Astrocyte (in vitro differentiated cells and primary cell): ENCODE measurements at regions not wholly inside any gene's neighbourhood (a gene's known extent, or its start where the extent isn't known, plus 50 kb on each side); places are given as distances from the start of the nearest gene placed in this dataset.
A peak's percentile ranks its signal among the peaks of the same experiment; 100 is the strongest.

Source experiments
- DNase-seq: peaks from one replicate; pipeline ENCODE4 v3.0.0-alpha.2; 2010; ENCODE audit warnings: low read depth
- FAIRE-seq: peaks from 2 replicates; lab custom pipeline; 2011; peaks lifted over from hg19 to GRCh38; lab: Jason Lieb, UNC
- H2AFZ ChIP-seq: 2 replicates; pipeline ENCODE4 v1.6.0; 2012; ENCODE audit warnings: low read depth, low read length, inconsistent platforms
- H3K27ac ChIP-seq: 2 replicates; pipeline ENCODE4 v1.5.1; 2011; ENCODE audit warnings: low read depth, low read length, inconsistent platforms
- H3K27me3 ChIP-seq: 2 replicates; pipeline ENCODE4 v1.6.0; 2011; ENCODE audit warnings: low read length, inconsistent platforms; ENCODE audit not compliant: insufficient read depth
- H3K36me3 ChIP-seq: 2 replicates; pipeline ENCODE4 v1.5.1; 2011; ENCODE audit warnings: low read length, inconsistent platforms; ENCODE audit not compliant: insufficient read depth
- H3K4me1 ChIP-seq: 2 replicates; pipeline ENCODE4 v1.5.1; 2011; ENCODE audit warnings: low read length, inconsistent platforms; ENCODE audit not compliant: insufficient read depth
- H3K4me2 ChIP-seq: 2 replicates; pipeline ENCODE4 v1.6.0; 2012; ENCODE audit warnings: low read length, inconsistent platforms
- H3K4me3 ChIP-seq: 2 replicates; pipeline ENCODE4 v1.5.1; 2011; ENCODE audit warnings: low read depth, mild to moderate bottlenecking, low read length, inconsistent platforms; ENCODE audit not compliant: insufficient read depth
- H3K79me2 ChIP-seq: 2 replicates; pipeline ENCODE4 v1.6.0; 2012; ENCODE audit warnings: mild to moderate bottlenecking, low read length, inconsistent platforms; ENCODE audit not compliant: insufficient read depth
- H3K9ac ChIP-seq: 2 replicates; pipeline ENCODE4 v1.6.0; 2012; ENCODE audit warnings: mild to moderate bottlenecking, low read length, inconsistent platforms
- H3K9me3 ChIP-seq: 2 replicates; pipeline ENCODE4 v1.5.1; 2012; ENCODE audit warnings: low read depth, mild to moderate bottlenecking, low read length, inconsistent platforms; ENCODE audit not compliant: insufficient read depth
- H4K20me1 ChIP-seq: 2 replicates; pipeline ENCODE4 v1.6.0; 2012; ENCODE audit warnings: low read length, inconsistent platforms; ENCODE audit not compliant: insufficient read depth
- H3K27ac Mint-ChIP-seq: one replicate; pipeline ENCODE4 v1.8.0; 2021; ENCODE audit warnings: mild to moderate bottlenecking, mixed read lengths; ENCODE audit not compliant: unreplicated experiment
- H3K27me3 Mint-ChIP-seq: one replicate; pipeline ENCODE4 v1.8.0; 2021; ENCODE audit warnings: low read depth, mixed read lengths; ENCODE audit not compliant: unreplicated experiment
- H3K36me3 Mint-ChIP-seq: one replicate; pipeline ENCODE4 v1.8.0; 2021; ENCODE audit warnings: low read depth, mixed read lengths; ENCODE audit not compliant: unreplicated experiment
- H3K4me1 Mint-ChIP-seq: one replicate; pipeline ENCODE4 v1.8.0; 2021; ENCODE audit warnings: low read depth, mixed read lengths; ENCODE audit not compliant: unreplicated experiment
- H3K4me3 Mint-ChIP-seq: one replicate; pipeline ENCODE4 v1.8.0; 2021; ENCODE audit warnings: mild to moderate bottlenecking, moderate library complexity, mixed read lengths; ENCODE audit not compliant: unreplicated experiment
- H3K9me3 Mint-ChIP-seq: one replicate; pipeline ENCODE4 v1.8.0; 2021; ENCODE audit warnings: mild to moderate bottlenecking, mixed read lengths; ENCODE audit not compliant: unreplicated experiment
- CTCF ChIP-seq: IDR thresholded peaks from 2 replicates; pipeline ENCODE4 v1.5.1; 2011; ENCODE audit warnings: low read depth, mild to moderate bottlenecking, inconsistent platforms, low read length, moderate library complexity; ENCODE audit not compliant: insufficient read depth
- EZH2 ChIP-seq: IDR thresholded peaks from 2 replicates; pipeline ENCODE4 v1.6.1; 2012; ENCODE audit warnings: mild to moderate bottlenecking, low read length, inconsistent platforms; ENCODE audit not compliant: insufficient read depth

- Mint-ChIP-seq H3K27me3 (no peaks in the 10 kb centered on the region), H3K4me3 (no peak overlapping the region), H3K36me3 (no peaks in the 10 kb centered on the region), H3K4me1 (no peaks in the 10 kb centered on the region), H3K9me3 (no peaks in the 10 kb centered on the region), H3K27ac (no peak overlapping the region)
- no peak overlapping the region for H3K4me2 ChIP-seq
- H2AFZ ChIP-seq = no peak overlapping the region
- TF ChIP-seq CTCF (no peak), EZH2 (no peak)
- no peaks in the 10 kb centered on the region for H3K79me2 ChIP-seq
- H4K20me1 ChIP-seq = no peaks in the 10 kb centered on the region
- H3K4me3 ChIP-seq = no peak overlapping the region
- FAIRE-seq = no peak
- H3K9ac ChIP-seq = no peak overlapping the region
- no peak overlapping the region for H3K27ac ChIP-seq
- no peak for DNase-seq
- H3K36me3 ChIP-seq = no peaks in the 10 kb centered on the region
- no peaks in the 10 kb centered on the region for H3K4me1 ChIP-seq
- no peaks in the 10 kb centered on the region for H3K9me3 ChIP-seq
- no peaks in the 10 kb centered on the region for H3K27me3 ChIP-seq
Observed at GRCh38 chr1:60751306-60751705, 331.1 kb upstream of the NFIA start.

DNA sequence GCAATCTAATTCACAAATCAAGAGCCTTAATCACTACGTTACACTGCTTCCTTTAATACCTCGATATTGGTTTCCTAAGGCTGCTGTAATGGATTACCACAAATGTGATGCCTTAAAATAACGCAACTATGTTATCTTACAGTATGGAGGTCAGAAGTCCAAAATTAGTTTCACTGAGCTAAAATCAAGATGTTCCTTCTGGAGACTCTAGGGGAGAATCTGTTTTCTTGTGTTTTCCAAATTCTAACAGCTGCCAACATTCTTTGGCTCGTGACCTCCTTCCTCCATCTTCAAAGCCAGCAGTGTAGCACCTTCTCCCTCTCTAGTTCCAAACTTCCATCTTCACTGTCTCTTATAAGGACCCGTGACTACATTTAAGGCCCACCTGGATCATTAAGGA lies 335.0 kb upstream of the NFIA start:
- no peak overlapping the region for H3K4me3 Mint-ChIP-seq
- no peak for FAIRE-seq
- H3K9me3 Mint-ChIP-seq = no peaks in the 10 kb centered on the region
- no peak overlapping the region for H3K9ac ChIP-seq
- no peaks in the 10 kb centered on the region for H3K9me3 ChIP-seq
- no peaks in the 10 kb centered on the region for H3K27me3 Mint-ChIP-seq
- no peak for DNase-seq
- H3K4me1 ChIP-seq = no peaks in the 10 kb centered on the region
- no peak overlapping the region for H2AFZ ChIP-seq
- no peak overlapping the region for H3K27ac ChIP-seq
- H3K27ac Mint-ChIP-seq = no peak overlapping the region
- no peaks in the 10 kb centered on the region for H3K36me3 Mint-ChIP-seq
- no peaks in the 10 kb centered on the region for H3K27me3 ChIP-seq
- H3K4me2 ChIP-seq = no peak overlapping the region
- no peaks in the 10 kb centered on the region for H3K36me3 ChIP-seq
- TF ChIP-seq CTCF = no peak
- no peak for TF ChIP-seq EZH2
- H3K4me3 ChIP-seq = no peak overlapping the region
- no peaks in the 10 kb centered on the region for H3K4me1 Mint-ChIP-seq
- no peaks in the 10 kb centered on the region for H4K20me1 ChIP-seq
- no peaks in the 10 kb centered on the region for H3K79me2 ChIP-seq

- H3K4me1 Mint-ChIP-seq = no peaks in the 10 kb centered on the region
- no peak overlapping the region for H3K4me3 Mint-ChIP-seq
- TF ChIP-seq EZH2 (no peak), CTCF (no peak)
- no peaks in the 10 kb centered on the region for H3K27me3 ChIP-seq
- H3K9me3 Mint-ChIP-seq = no peaks in the 10 kb centered on the region
- H3K27ac Mint-ChIP-seq = no peak overlapping the region
- no peaks in the 10 kb centered on the region for H3K27me3 Mint-ChIP-seq
- FAIRE-seq (no peak), DNase-seq (no peak)
- no peaks in the 10 kb centered on the region for H3K4me1 ChIP-seq
- no peaks in the 10 kb centered on the region for H3K79me2 ChIP-seq
- H3K36me3 ChIP-seq = no peaks in the 10 kb centered on the region
- H3K9me3 ChIP-seq = no peaks in the 10 kb centered on the region
- H3K4me3 ChIP-seq = no peak overlapping the region
- H3K36me3 Mint-ChIP-seq = no peaks in the 10 kb centered on the region
- no peaks in the 10 kb centered on the region for H4K20me1 ChIP-seq
- no peak overlapping the region for H3K4me2 ChIP-seq
- no peak overlapping the region for H3K27ac ChIP-seq
- no peak overlapping the region for H3K9ac ChIP-seq
- peak overlapping the region; percentile 71 for H2AFZ ChIP-seq
Observed at GRCh38 chr1:60746278-60746791, 336.0 kb upstream of the NFIA start.
